ENCODE measurements at regions not wholly inside any gene's neighbourhood (a gene's known extent, or its start where the extent isn't known, plus 50 kb on each side); places are given as distances from the start of the nearest gene placed in this dataset.

- TF ChIP-seq CTCF (conservative IDR thresholded peaks at IDR 0.05; ENCODE audit: low read length) (no peak), EZH2phosphoT487 (IDR thresholded peaks at IDR 0.05; ENCODE audit: borderline replicate concordance) (no peak)
Observed at GRCh38 chr4:122009524-122009923, 57.7 kb upstream of the TRPC3 start.

Data from Loucy (cell line).